ENCODE measurements at regions not wholly inside any gene's neighbourhood (a gene's known extent, or its start where the extent isn't known, plus 50 kb on each side); places are given as distances from the start of the nearest gene placed in this dataset.

DNA sequence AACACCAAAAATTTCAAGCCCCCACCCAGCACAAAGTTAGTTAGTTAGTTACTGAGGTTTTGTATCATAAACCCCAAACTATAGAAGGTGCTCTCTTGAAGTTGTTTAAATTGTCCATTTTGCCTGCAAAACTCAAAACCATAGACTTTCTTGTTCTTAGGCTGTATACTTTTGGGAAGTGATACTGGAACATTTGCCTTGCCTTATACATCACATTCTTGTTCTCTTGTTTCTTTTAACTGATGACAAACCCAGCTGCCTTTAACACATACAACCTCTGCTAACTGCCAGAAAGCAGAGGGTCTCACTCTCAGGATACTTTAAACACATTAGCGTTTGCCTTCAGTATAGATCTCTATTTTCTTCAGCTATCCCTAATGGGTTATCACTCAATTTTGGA, 570.5 kb downstream of the MRPL39 start:
- ATAC-seq: no peak
- H3K4me3 Mint-ChIP-seq: no peak overlapping the region
- peaks cover 24% of the 10 kb centered on the region for H3K4me1 Mint-ChIP-seq
- H3K36me3 Mint-ChIP-seq: no peaks in the 10 kb centered on the region
- H3K27me3 Mint-ChIP-seq: no peaks in the 10 kb centered on the region
- peak overlapping the region; percentile 7 for H3K27ac Mint-ChIP-seq
- no peaks in the 10 kb centered on the region for H3K9me3 Mint-ChIP-seq

DNA sequence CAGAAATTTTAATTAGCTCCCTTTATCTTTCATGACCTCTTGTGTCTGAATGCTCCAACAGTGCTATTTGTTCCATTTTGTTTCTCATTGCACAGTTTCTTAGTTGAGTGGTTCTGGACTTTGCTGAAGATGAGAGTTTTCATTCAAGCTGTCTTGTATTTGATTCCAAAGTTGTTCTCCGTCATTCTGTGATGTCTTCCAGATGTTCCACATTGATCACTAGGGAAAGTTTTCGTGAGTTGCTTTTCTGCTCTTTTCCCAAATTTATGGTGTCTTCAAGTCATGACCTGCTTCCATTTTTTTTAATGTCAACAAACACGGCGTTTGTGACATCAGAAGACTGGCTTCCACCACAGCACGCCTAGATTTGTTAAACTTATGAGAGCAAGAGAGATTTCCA, 575.5 kb downstream of the MRPL39 start:
- H3K4me1 Mint-ChIP-seq: peaks cover 3% of the 10 kb centered on the region
- H3K36me3 Mint-ChIP-seq: no peaks in the 10 kb centered on the region
- no peak overlapping the region for H3K27ac Mint-ChIP-seq
- H3K27me3 Mint-ChIP-seq: no peaks in the 10 kb centered on the region
- ATAC-seq: no peak
- H3K9me3 Mint-ChIP-seq: no peaks in the 10 kb centered on the region
- H3K4me3 Mint-ChIP-seq: no peak overlapping the region

DNA sequence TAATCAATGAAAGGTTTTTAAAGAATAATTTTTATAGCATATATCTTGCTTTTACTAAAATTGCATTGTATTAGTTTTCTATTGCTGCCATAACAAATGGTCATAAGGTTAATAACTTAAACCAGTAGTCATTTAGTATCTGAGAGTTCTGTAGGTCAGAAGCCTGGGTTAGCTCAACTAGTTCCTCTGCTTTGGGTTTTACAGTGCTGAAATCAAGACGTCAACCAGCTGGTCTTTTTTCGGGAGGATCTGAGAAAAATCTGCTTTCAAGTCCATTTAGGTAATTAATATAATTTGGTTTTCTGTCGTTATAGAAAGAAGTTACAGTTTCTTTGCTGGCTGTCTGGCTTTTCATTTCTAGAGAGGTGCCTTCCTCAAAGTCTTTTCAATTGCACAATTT, 577.7 kb downstream of the MRPL39 start:
- Mint-ChIP-seq H3K27me3 (no peaks in the 10 kb centered on the region), H3K9me3 (no peaks in the 10 kb centered on the region), H3K36me3 (no peaks in the 10 kb centered on the region), H3K4me3 (no peak overlapping the region), H3K4me1 (no peaks in the 10 kb centered on the region), H3K27ac (no peak overlapping the region)
- no peak for ATAC-seq

DNA sequence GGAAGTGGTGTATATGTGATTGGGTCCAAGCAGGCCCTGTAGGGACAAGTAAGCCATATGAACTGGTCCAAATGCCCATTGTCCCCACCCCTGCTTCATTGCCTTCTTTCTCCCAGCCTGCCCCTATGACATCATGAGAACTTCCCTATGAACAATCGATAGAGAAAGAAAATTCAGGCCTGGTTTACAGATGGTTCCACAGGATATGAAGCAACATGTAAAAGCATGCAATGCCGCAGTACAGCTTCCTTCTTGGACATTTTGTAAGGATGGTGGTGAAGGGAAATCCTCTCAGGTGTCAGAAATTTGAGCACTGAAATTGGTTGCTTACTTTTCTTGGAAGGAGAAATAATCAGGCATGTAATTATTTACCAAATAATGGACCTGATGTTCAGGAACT, 581.7 kb downstream of the MRPL39 start:
- H3K4me3 Mint-ChIP-seq: no peak overlapping the region
- no peak overlapping the region for H3K27ac Mint-ChIP-seq
- H3K9me3 Mint-ChIP-seq: no peaks in the 10 kb centered on the region
- H3K27me3 Mint-ChIP-seq: no peaks in the 10 kb centered on the region
- no peaks in the 10 kb centered on the region for H3K4me1 Mint-ChIP-seq
- H3K36me3 Mint-ChIP-seq: no peaks in the 10 kb centered on the region
- ATAC-seq: no peak

DNA sequence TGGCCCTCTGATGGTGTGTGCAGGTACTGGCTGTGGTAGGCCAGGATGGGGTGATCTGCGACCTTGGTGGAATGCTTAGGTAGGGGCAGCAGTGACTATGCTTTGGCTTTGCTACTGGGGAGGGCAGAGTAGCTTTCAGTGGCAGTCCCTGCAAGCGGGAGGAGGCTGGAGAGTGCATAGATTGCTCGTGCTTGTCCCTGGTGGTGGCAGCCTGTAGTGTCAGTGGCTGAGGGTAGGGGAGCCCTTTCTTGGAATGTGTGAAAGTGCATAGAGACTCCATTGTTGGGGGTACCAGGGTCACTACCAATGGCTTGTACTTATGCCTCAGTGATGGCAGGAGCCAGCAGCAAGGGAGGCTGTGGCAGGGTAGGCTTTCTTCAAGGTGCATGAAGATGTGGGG, 582.6 kb downstream of the MRPL39 start:
- Mint-ChIP-seq H3K36me3 (no peaks in the 10 kb centered on the region), H3K4me3 (no peak overlapping the region), H3K27ac (no peak overlapping the region), H3K4me1 (no peaks in the 10 kb centered on the region), H3K27me3 (no peaks in the 10 kb centered on the region), H3K9me3 (no peaks in the 10 kb centered on the region)
- ATAC-seq: no peak

DNA sequence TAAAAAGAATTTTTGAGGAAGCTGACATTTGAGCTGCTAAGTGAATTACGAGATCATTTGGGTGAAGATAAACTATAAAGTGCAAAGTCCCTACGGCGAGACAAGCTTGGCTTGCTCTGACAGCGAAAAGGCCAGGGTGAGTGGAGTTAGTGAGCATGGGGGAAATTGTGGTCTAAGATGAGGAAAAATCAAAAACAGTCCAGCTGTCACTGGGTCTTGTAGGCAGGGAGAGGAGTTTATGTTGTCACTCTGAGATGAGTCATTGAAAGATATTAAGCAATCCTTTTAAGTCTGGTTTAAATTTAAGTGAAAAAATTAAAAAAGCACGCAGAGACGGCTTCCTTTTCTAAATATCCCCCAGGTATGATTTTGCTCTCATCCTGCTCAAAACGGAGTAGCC, 601.9 kb downstream of the MRPL39 start:
- Mint-ChIP-seq H3K4me1 (no peaks in the 10 kb centered on the region), H3K27ac (no peak overlapping the region), H3K4me3 (no peak overlapping the region), H3K27me3 (no peaks in the 10 kb centered on the region), H3K9me3 (no peaks in the 10 kb centered on the region), H3K36me3 (no peaks in the 10 kb centered on the region)
- no peak for ATAC-seq

DNA sequence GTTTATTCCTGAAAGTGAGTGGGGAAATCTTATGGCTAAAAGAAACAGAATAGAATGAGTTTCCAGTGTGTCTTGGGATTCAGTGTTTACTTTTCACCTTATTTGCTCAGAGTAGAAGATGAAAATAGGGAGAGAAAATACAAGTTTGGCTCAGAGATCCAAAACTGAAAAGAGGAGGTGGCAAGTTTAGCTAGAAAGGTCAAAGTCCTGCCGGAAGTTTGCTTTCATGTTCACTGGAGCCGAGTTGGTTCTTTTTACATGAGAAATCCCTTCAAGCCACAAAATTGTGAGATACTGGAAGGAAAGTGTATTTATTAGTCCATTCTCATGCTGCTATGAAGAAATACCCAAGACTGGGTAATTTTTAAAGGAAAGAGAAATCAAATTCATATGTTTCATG, 604.6 kb downstream of the MRPL39 start:
- ATAC-seq: no peak

DNA sequence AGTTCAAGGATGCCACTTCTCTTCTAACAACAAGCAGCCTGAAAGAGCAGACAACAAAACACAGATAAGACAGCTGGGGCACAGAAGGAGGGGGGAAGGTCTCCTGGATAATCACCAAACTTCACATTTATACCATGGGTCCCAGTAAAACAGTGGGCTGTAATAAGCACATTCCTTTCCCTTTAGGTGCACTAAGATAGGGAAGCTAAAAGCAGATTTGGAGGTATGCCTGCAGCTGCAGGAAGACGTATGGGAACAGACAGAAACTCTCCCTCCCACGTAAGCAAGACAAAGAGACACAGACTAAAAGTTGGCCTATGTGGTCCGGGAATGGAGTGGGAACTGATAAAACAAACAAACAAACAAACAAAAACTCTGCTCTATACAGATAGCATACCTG, 612.1 kb downstream of the MRPL39 start:
- no peaks in the 10 kb centered on the region for H3K36me3 Mint-ChIP-seq
- peaks cover 5% of the 10 kb centered on the region for H3K4me1 Mint-ChIP-seq
- no peak overlapping the region for H3K4me3 Mint-ChIP-seq
- no peak overlapping the region for H3K27ac Mint-ChIP-seq
- ATAC-seq: no peak
- H3K27me3 Mint-ChIP-seq: no peaks in the 10 kb centered on the region
- no peaks in the 10 kb centered on the region for H3K9me3 Mint-ChIP-seq

More for the DNA sequence above, 604.6 kb downstream of the MRPL39 start:
- Mint-ChIP-seq H3K4me3 (no peak overlapping the region), H3K27ac (no peak overlapping the region), H3K36me3 (no peaks in the 10 kb centered on the region), H3K4me1 (no peaks in the 10 kb centered on the region), H3K27me3 (no peaks in the 10 kb centered on the region), H3K9me3 (no peaks in the 10 kb centered on the region)

DNA sequence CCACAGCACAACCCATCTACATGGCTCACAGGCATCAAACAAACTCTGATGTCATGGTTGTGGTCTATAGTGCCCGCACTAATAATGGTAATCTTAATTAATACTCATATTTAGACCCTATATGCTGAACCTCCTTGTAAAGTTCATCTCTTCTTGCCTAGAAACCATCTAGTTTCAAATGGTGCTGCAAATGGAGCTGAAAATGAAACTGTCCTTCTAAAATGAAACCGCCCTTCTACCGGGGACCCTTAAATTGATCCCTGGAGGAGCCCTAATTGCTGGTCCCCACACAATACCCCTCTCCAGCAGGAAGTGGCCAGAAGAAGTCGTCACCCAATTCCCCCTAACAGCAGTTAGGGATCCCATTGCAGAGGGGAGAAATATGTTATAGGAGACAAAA, 612.6 kb downstream of the MRPL39 start:
- Mint-ChIP-seq H3K4me3 (no peak overlapping the region), H3K4me1 (peaks cover 5% of the 10 kb centered on the region), H3K9me3 (no peaks in the 10 kb centered on the region), H3K27me3 (no peaks in the 10 kb centered on the region), H3K27ac (no peak overlapping the region), H3K36me3 (no peaks in the 10 kb centered on the region)
- no peak for ATAC-seq

DNA sequence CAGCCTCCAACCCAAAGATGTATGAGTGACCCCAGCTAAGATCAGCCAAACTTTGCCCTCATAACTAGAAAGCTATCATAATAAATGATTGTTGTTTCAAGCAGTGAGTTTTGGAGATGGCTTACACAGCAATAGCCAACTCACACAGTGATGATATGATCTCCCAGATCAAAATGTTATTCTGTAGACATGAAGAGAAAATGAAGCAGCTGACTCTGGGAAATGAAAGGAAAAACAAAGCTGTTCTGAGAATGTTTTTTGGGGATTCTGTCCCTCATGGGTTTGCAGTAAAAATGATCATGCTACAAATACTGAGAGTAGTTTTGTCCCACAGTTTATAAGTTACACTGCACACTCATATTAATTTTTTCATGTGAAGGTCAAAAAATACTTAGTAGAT, 617.8 kb downstream of the MRPL39 start:
- H3K9me3 Mint-ChIP-seq: no peaks in the 10 kb centered on the region
- no peaks in the 10 kb centered on the region for H3K27me3 Mint-ChIP-seq
- ATAC-seq: no peak
- peaks cover 3% of the 10 kb centered on the region for H3K4me1 Mint-ChIP-seq
- H3K27ac Mint-ChIP-seq: no peak overlapping the region
- no peak overlapping the region for H3K4me3 Mint-ChIP-seq
- H3K36me3 Mint-ChIP-seq: no peaks in the 10 kb centered on the region

DNA sequence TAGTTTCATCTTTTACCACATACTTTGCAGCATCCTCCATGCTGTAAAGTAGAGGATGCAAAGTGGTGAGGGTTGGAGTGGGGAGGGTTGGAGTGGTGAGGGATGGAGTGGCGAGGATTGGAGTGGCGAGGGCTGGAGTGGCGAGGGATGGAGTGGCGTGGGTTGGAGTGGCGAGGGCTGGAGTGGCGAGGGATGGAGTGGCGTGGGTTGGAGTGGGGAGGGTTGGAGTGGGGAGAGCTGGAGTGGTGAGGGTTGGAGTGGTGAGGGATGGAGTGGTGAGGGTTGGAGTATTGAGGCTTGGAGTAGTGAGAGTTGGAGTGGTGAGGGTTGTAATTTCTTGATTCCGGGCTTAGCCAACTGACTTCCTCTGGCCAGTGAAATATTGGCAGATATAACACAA, 618.3 kb downstream of the MRPL39 start:
- Mint-ChIP-seq H3K9me3 (no peaks in the 10 kb centered on the region), H3K36me3 (no peaks in the 10 kb centered on the region), H3K27ac (no peak overlapping the region), H3K4me3 (no peak overlapping the region), H3K4me1 (peaks cover 7% of the 10 kb centered on the region), H3K27me3 (no peaks in the 10 kb centered on the region)
- no peak for ATAC-seq

DNA sequence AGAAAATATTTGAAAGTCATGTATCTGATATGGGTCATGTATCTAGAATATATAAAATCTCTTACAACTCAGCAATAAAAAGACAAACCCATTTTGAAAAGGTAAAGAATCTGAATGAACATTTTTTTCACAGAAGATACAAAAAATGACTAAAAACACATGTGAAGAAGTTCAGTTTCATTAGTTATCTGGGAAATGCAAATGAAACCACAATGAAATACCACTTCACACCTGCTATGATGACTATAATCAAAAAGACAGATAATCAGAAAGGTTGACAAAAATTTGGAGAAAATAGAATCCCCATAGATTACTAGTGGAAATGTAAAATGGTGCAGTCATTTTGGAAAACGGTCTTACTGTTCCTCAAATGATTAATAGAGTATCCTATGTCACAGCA, 631.0 kb downstream of the MRPL39 start:
- ATAC-seq: no peak
- H3K36me3 Mint-ChIP-seq: peaks cover 13% of the 10 kb centered on the region
- H3K4me3 Mint-ChIP-seq: no peak overlapping the region
- H3K27me3 Mint-ChIP-seq: no peaks in the 10 kb centered on the region
- peaks cover 19% of the 10 kb centered on the region for H3K9me3 Mint-ChIP-seq
- H3K27ac Mint-ChIP-seq: no peak overlapping the region
- H3K4me1 Mint-ChIP-seq: peaks cover 10% of the 10 kb centered on the region

DNA sequence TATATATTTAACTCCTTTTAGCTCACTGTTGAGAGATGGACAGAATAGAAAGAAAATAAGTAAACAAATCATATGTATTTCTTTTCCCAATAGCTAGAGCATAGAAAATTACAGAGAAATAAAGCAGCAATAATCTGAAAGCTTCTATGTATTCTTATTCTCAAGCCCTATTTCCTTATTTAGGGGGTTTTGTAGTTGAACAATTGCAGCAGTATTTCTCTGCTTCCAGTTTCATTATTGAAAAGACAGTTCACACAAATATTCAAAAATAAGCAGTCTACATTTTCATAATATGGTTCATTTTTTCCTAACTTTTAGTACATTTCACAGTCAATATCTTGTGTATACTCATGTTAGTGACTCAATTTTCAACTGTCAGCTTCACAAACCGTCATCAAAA, 638.2 kb downstream of the MRPL39 start:
- H3K27me3 Mint-ChIP-seq: no peaks in the 10 kb centered on the region

DNA sequence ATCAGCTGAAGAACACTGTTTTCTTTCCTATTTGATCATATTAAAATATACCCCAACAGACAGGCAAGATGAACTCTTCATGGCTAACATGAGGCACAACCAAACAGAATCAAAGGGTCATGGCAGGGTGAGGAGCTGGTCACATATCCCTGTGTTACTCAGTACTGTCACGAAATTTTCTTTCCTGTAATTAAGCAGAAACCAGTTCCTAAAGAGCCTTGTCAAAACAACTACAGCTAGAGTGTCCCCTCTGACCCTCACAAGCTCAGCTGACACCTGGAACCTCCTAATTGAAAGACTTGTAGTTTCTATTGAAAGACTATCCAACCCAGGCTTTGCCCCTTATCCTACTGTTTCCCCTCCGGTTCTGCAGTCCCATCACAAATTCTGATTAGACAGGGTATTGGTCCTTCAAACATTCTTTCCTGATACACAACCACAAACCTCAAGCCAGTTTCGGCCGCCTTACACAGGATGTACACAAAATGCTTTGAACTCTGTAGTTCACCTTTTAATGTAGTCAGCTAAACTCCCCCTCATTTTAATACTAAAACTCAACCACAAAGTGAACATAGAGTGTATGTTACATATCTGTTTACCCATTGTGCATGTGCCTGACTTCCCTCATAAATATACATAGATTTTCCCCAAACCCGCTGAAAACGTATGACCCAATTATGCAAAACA, 651.9 kb downstream of the MRPL39 start:
- Mint-ChIP-seq H3K9me3 (no peaks in the 10 kb centered on the region), H3K27me3 (no peaks in the 10 kb centered on the region), H3K4me1 (peaks cover 27% of the 10 kb centered on the region), H3K36me3 (no peaks in the 10 kb centered on the region), H3K4me3 (peak overlapping the region; percentile 51), H3K27ac (peak overlapping the region; percentile 35)
- peak; percentile 85 for ATAC-seq

More for the DNA sequence above, 638.2 kb downstream of the MRPL39 start:
- no peak for ATAC-seq
- H3K4me3 Mint-ChIP-seq: no peak overlapping the region
- no peak overlapping the region for H3K27ac Mint-ChIP-seq
- peaks cover 16% of the 10 kb centered on the region for H3K36me3 Mint-ChIP-seq
- H3K9me3 Mint-ChIP-seq: peaks cover 15% of the 10 kb centered on the region
- no peaks in the 10 kb centered on the region for H3K4me1 Mint-ChIP-seq

DNA sequence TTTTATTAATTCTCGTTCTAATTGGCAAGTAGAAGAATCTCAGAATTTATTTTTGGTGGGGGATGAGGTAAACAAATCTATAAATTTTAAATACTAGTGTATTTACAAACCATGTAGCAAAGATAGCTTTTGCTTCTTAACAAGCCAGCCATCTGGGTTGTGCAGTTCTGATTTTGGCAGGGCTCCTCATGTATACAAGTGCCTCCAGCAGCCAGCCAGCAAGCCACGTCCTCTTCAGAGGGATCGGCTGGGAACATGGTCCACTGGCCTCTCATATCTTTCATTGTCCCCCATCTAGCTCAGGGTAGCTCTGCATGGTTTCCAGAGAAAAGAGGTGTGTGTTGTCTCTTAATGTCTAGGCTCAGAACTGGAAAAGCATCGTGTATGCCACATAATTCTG, 659.1 kb downstream of the MRPL39 start:
- no peak overlapping the region for H3K4me3 Mint-ChIP-seq
- H3K27me3 Mint-ChIP-seq: no peaks in the 10 kb centered on the region
- H3K4me1 Mint-ChIP-seq: no peaks in the 10 kb centered on the region
- H3K9me3 Mint-ChIP-seq: no peaks in the 10 kb centered on the region
- no peak for ATAC-seq
- no peaks in the 10 kb centered on the region for H3K36me3 Mint-ChIP-seq
- H3K27ac Mint-ChIP-seq: no peak overlapping the region

DNA sequence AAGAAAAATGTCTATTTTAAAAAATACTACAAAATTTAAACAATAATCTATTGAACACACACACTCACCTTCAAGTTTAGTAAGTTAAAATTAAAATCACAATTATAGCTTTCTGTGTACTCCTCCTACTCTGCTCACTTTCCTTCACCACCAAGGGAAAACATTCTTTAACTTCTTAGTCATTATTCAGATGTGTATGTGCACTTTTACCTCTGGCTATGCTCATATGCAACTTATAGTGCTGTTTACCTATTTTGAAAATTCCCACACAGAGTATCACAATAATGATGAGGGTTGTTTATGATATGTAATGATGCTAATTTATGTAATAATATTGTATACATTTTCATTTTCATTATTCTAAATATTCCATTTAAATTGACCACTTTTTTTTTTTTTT, 661.4 kb downstream of the MRPL39 start:
- H3K27ac Mint-ChIP-seq: no peak overlapping the region
- no peak overlapping the region for H3K4me3 Mint-ChIP-seq
- no peaks in the 10 kb centered on the region for H3K4me1 Mint-ChIP-seq
- no peaks in the 10 kb centered on the region for H3K27me3 Mint-ChIP-seq
- no peaks in the 10 kb centered on the region for H3K9me3 Mint-ChIP-seq
- no peaks in the 10 kb centered on the region for H3K36me3 Mint-ChIP-seq
- ATAC-seq: no peak
